Hematopoietic multipotent progenitor cell treated with erythropoietin and hydrocortisone succinate and interleukin-3 and kit ligand, for 8 days (in vitro differentiated cells): ENCODE measurements at regions not wholly inside any gene's neighbourhood (a gene's known extent, or its start where the extent isn't known, plus 50 kb on each side); places are given as distances from the start of the nearest gene placed in this dataset.

Experiments used
- DNase-seq: peaks from one replicate; pipeline ENCODE4 v3.0.0-alpha.2; 2015

DNA sequence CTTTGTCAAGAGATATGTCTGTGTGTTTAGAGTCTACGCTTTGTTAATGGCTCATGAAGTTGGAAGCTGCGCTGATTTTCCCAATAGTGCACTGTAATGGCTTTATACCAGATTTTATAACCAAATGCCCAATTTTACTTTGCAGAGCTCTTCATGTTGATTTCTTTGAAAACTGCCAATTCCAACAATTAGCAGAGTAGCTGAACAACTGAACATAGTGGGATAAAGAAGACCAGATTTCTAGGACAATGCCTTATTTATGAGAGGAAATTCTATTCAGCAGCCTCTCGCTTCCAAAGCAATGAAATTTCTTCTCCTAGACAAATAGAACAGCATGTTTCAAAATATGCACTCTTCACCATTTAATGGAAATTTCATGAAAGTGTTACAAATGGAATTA, 66.9 kb upstream of the PROK2 start:
- DNase-seq = no peak

DNA sequence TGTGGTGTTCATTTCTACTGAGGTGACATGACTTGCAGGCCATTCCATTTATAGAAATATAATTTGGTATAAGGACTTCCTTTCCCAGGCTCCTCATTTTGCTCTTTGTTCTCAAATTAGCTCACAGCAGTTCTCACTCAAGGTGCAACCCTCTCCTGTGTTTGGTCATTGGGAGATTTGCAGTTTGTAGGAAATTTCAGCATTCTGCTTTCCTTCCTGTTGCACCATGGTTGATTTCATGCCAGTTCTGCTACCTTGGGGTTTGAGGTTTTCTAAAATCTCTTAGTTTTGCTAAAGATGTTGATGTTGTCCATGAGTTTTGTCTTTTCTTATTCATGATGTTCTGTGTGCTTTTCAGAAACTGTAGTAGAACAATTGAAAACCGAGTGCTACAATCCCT, 65.7 kb upstream of the PROK2 start:
- DNase-seq = no peak

DNA sequence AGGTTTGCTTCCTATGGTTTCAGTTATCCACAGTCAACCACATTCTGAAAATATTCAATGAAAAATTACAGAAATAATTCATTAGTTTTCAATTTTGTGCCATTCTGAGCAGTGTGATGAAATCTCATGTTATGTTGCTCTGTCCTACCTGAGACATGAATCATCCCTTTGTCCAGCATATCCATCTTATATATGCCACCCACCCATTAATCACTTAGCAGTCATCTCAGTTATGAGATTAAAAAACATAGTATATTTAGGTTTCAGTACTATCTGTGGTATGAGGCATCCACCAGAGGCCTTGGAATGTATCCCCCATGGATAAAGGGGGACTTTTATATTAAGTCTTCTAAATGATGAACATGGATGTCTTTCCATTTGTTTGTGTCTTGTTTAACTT, 64.7 kb upstream of the PROK2 start:
- DNase-seq = no peak

DNA sequence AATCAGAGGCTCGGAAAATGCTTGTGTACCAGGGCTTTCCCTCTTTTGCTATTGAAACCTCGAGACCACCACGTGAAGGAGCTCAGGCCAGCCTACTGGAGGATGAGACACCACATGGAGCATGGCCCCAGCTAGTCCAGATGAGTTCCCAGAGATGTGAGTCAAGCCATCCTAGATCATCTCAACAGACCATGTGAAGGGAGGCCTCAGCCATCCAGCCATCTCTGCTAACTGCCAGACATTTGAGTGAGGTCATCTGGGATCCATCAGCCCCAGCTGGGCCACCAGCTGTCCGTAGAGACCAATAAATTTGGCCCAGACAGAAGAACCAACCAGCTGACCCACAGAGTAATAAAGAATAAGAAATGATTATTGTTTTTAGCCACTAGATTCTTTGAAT, 62.8 kb upstream of the PROK2 start:
- no peak for DNase-seq

DNA sequence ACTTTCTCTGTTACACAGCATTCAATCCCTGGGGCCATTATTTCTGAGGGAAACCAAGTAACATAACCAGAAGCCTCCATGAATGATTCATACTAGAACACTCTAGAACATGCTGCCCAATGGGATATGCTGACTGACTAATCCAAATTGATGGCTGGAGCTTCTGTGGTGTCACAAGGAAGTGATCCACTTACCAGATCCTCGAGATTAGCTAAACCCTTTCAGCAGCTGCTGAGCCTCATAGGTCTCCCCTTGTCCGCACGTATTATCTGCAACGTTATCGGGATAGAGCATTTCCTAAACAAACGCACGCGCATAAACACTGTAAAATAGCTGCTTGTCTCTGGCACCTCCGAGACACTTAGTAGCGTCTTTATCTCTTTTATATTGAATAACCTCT, 61.2 kb upstream of the PROK2 start:
- DNase-seq = no peak

- no peak for DNase-seq
Observed at GRCh38 chr3:71843071-71843470, 58.1 kb upstream of the PROK2 start.

DNA sequence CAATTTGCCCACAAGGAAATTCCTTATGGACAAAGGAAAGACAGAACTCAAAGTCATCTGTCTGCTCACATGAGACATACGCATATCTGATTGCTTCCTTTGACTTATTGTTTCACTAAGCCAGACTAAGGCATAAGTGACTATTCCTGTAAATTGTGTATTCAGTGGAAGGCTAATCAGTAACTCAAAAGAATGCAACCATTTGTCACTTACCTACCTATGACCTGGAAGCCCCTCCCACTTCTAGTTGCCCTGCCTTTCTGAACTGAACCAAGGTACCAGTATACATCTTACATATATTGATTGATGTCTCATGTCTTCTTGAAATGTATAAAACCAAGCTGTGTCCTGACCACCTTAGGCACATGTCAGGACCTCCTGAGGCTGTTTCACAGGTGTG, 53.5 kb upstream of the PROK2 start:
- no peak for DNase-seq
